ENCODE measurements at regions not wholly inside any gene's neighbourhood (a gene's known extent, or its start where the extent isn't known, plus 50 kb on each side); places are given as distances from the start of the nearest gene placed in this dataset.

- TF ChIP-seq MAX (IDR thresholded peaks at IDR 0.05; ENCODE audit: low read depth, low read length), result no peak
- no peak for TF ChIP-seq POLR2A (IDR thresholded peaks at IDR 0.05; ENCODE audit: extremely low read depth, insufficient read length)
- no peak for TF ChIP-seq CTCF (IDR thresholded peaks at IDR 0.05; ENCODE audit: low read depth, low read length)
- TF ChIP-seq MYC (IDR thresholded peaks at IDR 0.05; ENCODE audit: low read depth, low read length), result no peak
Measured at GRCh38 chr5:166024970-166025369, 2266.5 kb upstream of the WWC1 start.

Measured in NB4 (cell line).